Amniotic stem cell (primary cell): ENCODE measurements at regions not wholly inside any gene's neighbourhood (a gene's known extent, or its start where the extent isn't known, plus 50 kb on each side); places are given as distances from the start of the nearest gene placed in this dataset.

Experiments used
- DNase-seq: peaks from one replicate; lab custom pipeline; 2025; lab: John Stamatoyannopoulos, UW

GRCh38 chr3:102083473-102083872 is 234.2 kb downstream of the NFKBIZ start:
- DNase-seq: no peak

- no peak for DNase-seq
Observed at GRCh38 chr3:102084006-102084405, 234.7 kb downstream of the NFKBIZ start.

- no peak for DNase-seq
Observed at GRCh38 chr3:102084704-102085103, 235.4 kb downstream of the NFKBIZ start.

- no peak for DNase-seq
Observed at GRCh38 chr3:102085431-102086176, 236.3 kb downstream of the NFKBIZ start.

GRCh38 chr3:102087236-102087635 is 237.9 kb downstream of the NFKBIZ start:
- DNase-seq: no peak

GRCh38 chr3:102089239-102089638 is 239.9 kb downstream of the NFKBIZ start:
- no peak for DNase-seq

- no peak for DNase-seq
Observed at GRCh38 chr3:102089904-102090720, 240.8 kb downstream of the NFKBIZ start.

GRCh38 chr3:102090721-102091045 is 241.4 kb downstream of the NFKBIZ start:
- DNase-seq: no peak

GRCh38 chr3:102091358-102091757 is 242.0 kb downstream of the NFKBIZ start:
- no peak for DNase-seq

- DNase-seq: no peak
Observed at GRCh38 chr3:102092617-102093466, 243.5 kb downstream of the NFKBIZ start.

- DNase-seq: no peak
Observed at GRCh38 chr3:102094506-102094905, 245.2 kb downstream of the NFKBIZ start.

GRCh38 chr3:102095383-102095782 is 246.1 kb downstream of the NFKBIZ start:
- DNase-seq: no peak

- no peak for DNase-seq
Observed at GRCh38 chr3:102096066-102096465, 246.8 kb downstream of the NFKBIZ start.

- no peak for DNase-seq
Observed at GRCh38 chr3:102098130-102098885, 249.0 kb downstream of the NFKBIZ start.

GRCh38 chr3:102099913-102100312 is 250.6 kb downstream of the NFKBIZ start:
- no peak for DNase-seq

GRCh38 chr3:102102394-102102793 is 253.1 kb downstream of the NFKBIZ start:
- DNase-seq: no peak

GRCh38 chr3:102104033-102104432 is 254.7 kb downstream of the NFKBIZ start:
- DNase-seq: no peak

- no peak for DNase-seq
Observed at GRCh38 chr3:102105193-102105592, 255.9 kb downstream of the NFKBIZ start.

GRCh38 chr3:102106416-102107097 is 257.2 kb downstream of the NFKBIZ start:
- no peak for DNase-seq

GRCh38 chr3:102112704-102113230 is 263.5 kb downstream of the NFKBIZ start:
- no peak for DNase-seq
